GM23338 (cell line): ENCODE measurements at regions not wholly inside any gene's neighbourhood (a gene's known extent, or its start where the extent isn't known, plus 50 kb on each side); places are given as distances from the start of the nearest gene placed in this dataset.

Experiments
- ATAC-seq: fragments of 200-7000 bp; cut with Tn5 transposase; 3 replicates; pipeline ENCODE4 v1.9.1; 2020
- DNase-seq: peaks from one replicate; pipeline ENCODE4 v3.0.0-alpha.2; 2015; ENCODE audit warnings: low spot score
- H2AFZ ChIP-seq: fragments of 200-600 bp; sonication (generic); 2 replicates; pipeline ENCODE4 v1.8.0; 2016; ENCODE audit warnings: antibody characterized with exemption, mild to moderate bottlenecking, moderate library complexity
- H3F3A ChIP-seq: fragments of 200-600 bp; sonication (generic); replicated peaks from 2 replicates; pipeline ENCODE4 v1.8.0; 2017; ENCODE audit warnings: antibody characterized with exemption, mixed run types, low read depth
- H3K27ac ChIP-seq: fragments of 200-600 bp; sonication (generic); 2 replicates; pipeline ENCODE4 v1.6.1; 2016; ENCODE audit warnings: low read depth
- H3K27me3 ChIP-seq: fragments of 200-600 bp; sonication (generic); 2 replicates; pipeline ENCODE4 v1.8.0; 2016; ENCODE audit warnings: mild to moderate bottlenecking, mixed run types, moderate library complexity; ENCODE audit not compliant: insufficient read depth
- H3K36me3 ChIP-seq: fragments of 200-600 bp; sonication (generic); 2 replicates; pipeline ENCODE4 v1.8.0; 2016; ENCODE audit warnings: mild to moderate bottlenecking; ENCODE audit not compliant: insufficient read depth
- H3K4me1 ChIP-seq: fragments of 200-600 bp; sonication (generic); 2 replicates; pipeline ENCODE4 v1.8.0; 2016; ENCODE audit warnings: mild to moderate bottlenecking, moderate library complexity; ENCODE audit not compliant: insufficient read depth
- H3K4me2 ChIP-seq: fragments of 200-600 bp; sonication (generic); 2 replicates; pipeline ENCODE4 v1.7.1; 2017; ENCODE audit warnings: mixed run types
- H3K4me3 ChIP-seq: fragments of 200-600 bp; sonication (generic); 2 replicates; pipeline ENCODE4 v1.6.1; 2016; ENCODE audit warnings: mixed run types
- H3K79me2 ChIP-seq: fragments of 200-600 bp; sonication (generic); replicated peaks from 2 replicates; pipeline ENCODE4 v1.8.0; 2017; ENCODE audit warnings: mild to moderate bottlenecking; ENCODE audit not compliant: insufficient read depth
- H3K9me2 ChIP-seq: fragments of 200-600 bp; sonication (generic); 2 replicates; pipeline ENCODE4 v1.8.0; 2017; ENCODE audit not compliant: insufficient read depth
- H4K20me1 ChIP-seq: fragments of 200-600 bp; sonication (generic); replicated peaks from 2 replicates; pipeline ENCODE4 v1.8.0; 2017; ENCODE audit warnings: mild to moderate bottlenecking; ENCODE audit not compliant: insufficient read depth
- H3K27ac Mint-ChIP-seq: 2 replicates; pipeline ENCODE4 v1.8.0; 2020; ENCODE audit warnings: inconsistent platforms, mild to moderate bottlenecking, moderate library complexity, mixed read lengths
- H3K27me3 Mint-ChIP-seq: 3 replicates; pipeline ENCODE4 v1.8.0; 2022; ENCODE audit warnings: low read depth, mild to moderate bottlenecking, moderate library complexity, mixed read lengths, inconsistent platforms; ENCODE audit not compliant: insufficient read depth, poor library complexity
- H3K36me3 Mint-ChIP-seq: 3 replicates; pipeline ENCODE4 v1.8.0; 2021; ENCODE audit warnings: low read depth, mild to moderate bottlenecking, inconsistent platforms, moderate library complexity, mixed read lengths
- H3K4me1 Mint-ChIP-seq: 3 replicates; pipeline ENCODE4 v1.8.0; 2020; ENCODE audit warnings: mild to moderate bottlenecking, inconsistent platforms, mixed read lengths
- H3K4me3 Mint-ChIP-seq: 3 replicates; pipeline ENCODE4 v1.8.0; 2021; ENCODE audit warnings: moderate library complexity, mild to moderate bottlenecking, inconsistent platforms, mixed read lengths
- H3K9me3 Mint-ChIP-seq: 3 replicates; pipeline ENCODE4 v1.8.0; 2020; ENCODE audit warnings: moderate library complexity, mild to moderate bottlenecking, inconsistent platforms, mixed read lengths
- CREB1 ChIP-seq: fragments of 250-450 bp; sonication (Bioruptor Pico); IDR thresholded peaks from 2 replicates; pipeline ENCODE4 v1.5.0; 2020; ENCODE audit warnings: low read depth, mild to moderate bottlenecking, moderate library complexity
- CTCF ChIP-seq, 2 experiments: fragments of 200-600 bp in 1 of 2; sonication (generic) in 1 of 2; conservative IDR thresholded peaks; 2 replicates each; pipeline versions ENCODE4 v1.5.1 to v1.6.1; 2016 to 2017; ENCODE audit warnings: antibody characterized with exemption in 2 of 2, low read depth in 2 of 2, mild to moderate bottlenecking in 2 of 2, moderate library complexity in 1 of 2
- ETS1 ChIP-seq: IDR thresholded peaks from 2 replicates; pipeline ENCODE4 v1.6.1; 2016; ENCODE audit warnings: antibody characterized with exemption
- EZH2 ChIP-seq: fragments of 200-600 bp; sonication (generic); IDR thresholded peaks from one replicate; pipeline ENCODE4 v1.8.0; 2017; ENCODE audit warnings: antibody characterized with exemption, mild to moderate bottlenecking, low read depth; ENCODE audit not compliant: unreplicated experiment
- NANOG ChIP-seq: IDR thresholded peaks from 2 replicates; pipeline ENCODE4 v1.6.1; 2016; ENCODE audit warnings: antibody characterized with exemption, borderline replicate concordance
- POLR2AphosphoS5 ChIP-seq: IDR thresholded peaks from 2 replicates; pipeline ENCODE4 v1.6.1; 2016; ENCODE audit warnings: antibody characterized with exemption, low read depth
- REST ChIP-seq: IDR thresholded peaks from one replicate; pipeline ENCODE4 v1.6.1; 2018; ENCODE audit warnings: antibody characterized with exemption; ENCODE audit not compliant: unreplicated experiment
- STAT1 ChIP-seq: IDR thresholded peaks from one replicate; pipeline ENCODE4 v1.6.1; 2016; ENCODE audit warnings: antibody characterized with exemption; ENCODE audit not compliant: unreplicated experiment
- ZNF114 ChIP-seq: fragments of 250-450 bp; sonication (Bioruptor Pico); IDR thresholded peaks from 2 replicates; pipeline ENCODE4 v1.5.0; 2020; ENCODE audit warnings: mild to moderate bottlenecking, moderate library complexity
- ZNF331 ChIP-seq: fragments of 250-450 bp; sonication (Bioruptor Pico); IDR thresholded peaks from 2 replicates; pipeline ENCODE4 v1.5.0; 2020; ENCODE audit warnings: low read depth, mild to moderate bottlenecking, moderate library complexity
- ZNF462 ChIP-seq: fragments of 250-450 bp; sonication (Bioruptor Pico); IDR thresholded peaks from 2 replicates; pipeline ENCODE4 v1.5.0; 2020; ENCODE audit warnings: mild to moderate bottlenecking, moderate library complexity

GRCh38 chr20:24331939-24332338, 137.5 kb upstream of the SYNDIG1 start:
- Mint-ChIP-seq H3K9me3 (no peaks in the 10 kb centered on the region), H3K27ac (no peak overlapping the region), H3K27me3 (peaks cover 3% of the 10 kb centered on the region), H3K4me1 (no peaks in the 10 kb centered on the region), H3K36me3 (no peaks in the 10 kb centered on the region), H3K4me3 (no peak overlapping the region)
- 0 out of 2 replicates have a peak overlapping the region, but pooled peaks have one; percentile 28 for H2AFZ ChIP-seq
- H3K27ac ChIP-seq, result no peak overlapping the region
- ATAC-seq (peak; percentile 50), DNase-seq (peak; percentile 7)
- H3K9me2 ChIP-seq, result no peaks in the 10 kb centered on the region
- H3K36me3 ChIP-seq, result no peaks in the 10 kb centered on the region
- TF ChIP-seq REST (no peak), NANOG (no peak), ZNF114 (CRISPR knock-in tag) (no peak), CREB1 (CRISPR knock-in tag) (no peak), CTCF (conservative IDR thresholded peaks at IDR 0.05; ENCODE audit: low read depth in 2 of 2) (no peak), ZNF462 (no peak), ZNF331 (no peak), POLR2AphosphoS5 (no peak), STAT1 (no peak), EZH2 (no peak), ETS1 (no peak)
- no peaks in the 10 kb centered on the region for H3K79me2 ChIP-seq
- H3F3A ChIP-seq, result no peaks in the 10 kb centered on the region
- no peaks in the 10 kb centered on the region for H3K4me1 ChIP-seq
- no peaks in the 10 kb centered on the region for H3K27me3 ChIP-seq
- no peak overlapping the region for H3K4me3 ChIP-seq
- H4K20me1 ChIP-seq, result no peaks in the 10 kb centered on the region
- H3K4me2 ChIP-seq, result no peak overlapping the region
